Body of pancreas (tissue), 4 donors: ENCODE measurements at regions not wholly inside any gene's neighbourhood (a gene's known extent, or its start where the extent isn't known, plus 50 kb on each side); places are given as distances from the start of the nearest gene placed in this dataset.

Source experiments
- POLR2A ChIP-seq, 3 donors: fragments of 450-650 bp; IDR thresholded peaks; one replicate each; pipeline ENCODE4 v1.6.1; 2016; ENCODE audit warnings: antibody characterized with exemption in 3 of 3, mild to moderate bottlenecking in 2 of 3
- TF ChIP-seq, protein P1 (sequence below), 7 experiments: fragments of 450-650 bp in 4 of 7; fragments of 200-600 bp in 3 of 7; sonication (generic) in 3 of 7; IDR thresholded peaks; one replicate each; pipeline ENCODE4 v1.5.1; 2016 to 2019; ENCODE audit warnings: antibody characterized with exemption in 7 of 7

DNA sequence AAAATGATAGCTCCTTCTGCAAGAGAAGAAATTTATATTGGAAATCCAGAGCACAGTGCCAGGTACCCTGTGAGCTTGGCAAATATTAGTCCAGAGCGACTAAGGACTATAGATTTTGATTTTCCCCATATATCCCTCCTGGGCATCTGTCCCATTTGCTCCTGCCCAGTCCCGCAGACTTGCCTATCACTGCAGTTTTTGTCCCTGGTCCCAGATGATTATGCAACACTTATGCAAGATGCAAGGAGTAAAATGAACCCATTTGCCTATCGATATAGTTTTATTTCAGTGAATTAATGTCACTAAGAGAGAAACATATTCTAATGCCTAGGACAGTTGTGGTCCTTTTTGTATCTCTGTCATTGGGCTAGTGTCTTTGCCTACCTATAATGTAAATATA lies 215.9 kb upstream of the BMP4 start:
- TF ChIP-seq, protein P1, sequence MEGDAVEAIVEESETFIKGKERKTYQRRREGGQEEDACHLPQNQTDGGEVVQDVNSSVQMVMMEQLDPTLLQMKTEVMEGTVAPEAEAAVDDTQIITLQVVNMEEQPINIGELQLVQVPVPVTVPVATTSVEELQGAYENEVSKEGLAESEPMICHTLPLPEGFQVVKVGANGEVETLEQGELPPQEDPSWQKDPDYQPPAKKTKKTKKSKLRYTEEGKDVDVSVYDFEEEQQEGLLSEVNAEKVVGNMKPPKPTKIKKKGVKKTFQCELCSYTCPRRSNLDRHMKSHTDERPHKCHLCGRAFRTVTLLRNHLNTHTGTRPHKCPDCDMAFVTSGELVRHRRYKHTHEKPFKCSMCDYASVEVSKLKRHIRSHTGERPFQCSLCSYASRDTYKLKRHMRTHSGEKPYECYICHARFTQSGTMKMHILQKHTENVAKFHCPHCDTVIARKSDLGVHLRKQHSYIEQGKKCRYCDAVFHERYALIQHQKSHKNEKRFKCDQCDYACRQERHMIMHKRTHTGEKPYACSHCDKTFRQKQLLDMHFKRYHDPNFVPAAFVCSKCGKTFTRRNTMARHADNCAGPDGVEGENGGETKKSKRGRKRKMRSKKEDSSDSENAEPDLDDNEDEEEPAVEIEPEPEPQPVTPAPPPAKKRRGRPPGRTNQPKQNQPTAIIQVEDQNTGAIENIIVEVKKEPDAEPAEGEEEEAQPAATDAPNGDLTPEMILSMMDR (IDR thresholded peaks at IDR 0.05): no peak
- no peak for TF ChIP-seq POLR2A (IDR thresholded peaks at IDR 0.05)
